H1 (cell line): ENCODE measurements at regions not wholly inside any gene's neighbourhood (a gene's known extent, or its start where the extent isn't known, plus 50 kb on each side); places are given as distances from the start of the nearest gene placed in this dataset.

Experiments
- CTCF ChIA-PET: fragments of 300-600 bp; sonication (Branson Sonifier 250); formaldehyde crosslinking; loops from one replicate; lab custom pipeline; 2021; ENCODE audit not compliant: partially characterized antibody; lab: Charles Lee
- POLR2A ChIA-PET: fragments of 300-600 bp; sonication (Branson Sonifier 250); formaldehyde crosslinking; loops from one replicate; lab custom pipeline; 2021; ENCODE audit warnings: inconsistent platforms; ENCODE audit not compliant: partially characterized antibody; lab: Charles Lee
- DNase-seq, 2 experiments: peaks; one replicate each; pipeline versions ENCODE4 v3.0.0 to v3.0.0-alpha.2; 2010 to 2022; ENCODE audit warnings: low spot score in 2 of 2, low read depth in 1 of 2, mixed read lengths in 1 of 2
- FAIRE-seq: peaks from 2 replicates; lab custom pipeline; 2011; peaks lifted over from hg19 to GRCh38; lab: Jason Lieb, UNC
- H2AFZ ChIP-seq: 2 replicates; pipeline ENCODE4 v1.8.1; 2012; ENCODE audit warnings: low read length, inconsistent platforms
- H2AK5ac ChIP-seq: 2 replicates; pipeline ENCODE4 v1.6.1; 2013; ENCODE audit warnings: low read depth, low read length
- H2BK120ac ChIP-seq: replicated peaks from 2 replicates; pipeline ENCODE3; 2013; ENCODE audit warnings: low read depth, low read length, inconsistent platforms
- H2BK12ac ChIP-seq: 2 replicates; pipeline ENCODE4 v1.6.1; 2013; ENCODE audit warnings: low read depth, low read length
- H2BK15ac ChIP-seq: 2 replicates; pipeline ENCODE4 v1.6.1; 2013; ENCODE audit warnings: low read length
- H2BK20ac ChIP-seq: 2 replicates; pipeline ENCODE4 v1.6.1; 2013; ENCODE audit warnings: low read length
- H2BK5ac ChIP-seq: 2 replicates; pipeline ENCODE4 v1.6.1; 2013; ENCODE audit warnings: low read depth, low read length
- H3K14ac ChIP-seq: 2 replicates; pipeline ENCODE4 v1.6.1; 2013; ENCODE audit warnings: inconsistent platforms; ENCODE audit not compliant: insufficient read length
- H3K18ac ChIP-seq: 2 replicates; pipeline ENCODE4 v1.6.1; 2013; ENCODE audit warnings: low read length; ENCODE audit errors: extremely low read depth
- H3K23ac ChIP-seq: 2 replicates; pipeline ENCODE4 v1.6.1; 2013; ENCODE audit warnings: inconsistent platforms; ENCODE audit not compliant: insufficient read length
- H3K23me2 ChIP-seq: 2 replicates; pipeline ENCODE4 v1.6.1; 2013; ENCODE audit warnings: low read depth, low read length
- H3K27ac ChIP-seq: 2 replicates; pipeline ENCODE4 v1.6.1; 2011; ENCODE audit warnings: low read depth, low read length, inconsistent platforms
- H3K27me3 ChIP-seq, 4 experiments: replicated peaks in 1 of 4; 1 replicate in 1 of 4; 2 replicates in 3 of 4; pipeline versions ENCODE4 v1.6.1 to v1.8.1; 2011 to 2013; ENCODE audit warnings: low read length in 3 of 4, mild to moderate bottlenecking in 3 of 4, inconsistent platforms in 2 of 4, mixed read lengths in 2 of 4, moderate library complexity in 1 of 4; ENCODE audit not compliant: control insufficient read depth in 3 of 4, insufficient read depth in 3 of 4; ENCODE audit errors: extremely low read depth in 1 of 4
- H3K36me3 ChIP-seq, 4 experiments: 2 replicates each; pipeline versions ENCODE4 v1.6.1 to v1.8.1; 2011 to 2013; ENCODE audit warnings: mild to moderate bottlenecking in 4 of 4, low read length in 3 of 4, moderate library complexity in 2 of 4, control low read depth in 1 of 4, inconsistent platforms in 1 of 4; ENCODE audit not compliant: insufficient read depth in 4 of 4, control insufficient read depth in 2 of 4
- H3K4ac ChIP-seq: replicated peaks from 2 replicates; pipeline ENCODE3; 2013; ENCODE audit warnings: low read length, low read depth, mixed read lengths, inconsistent platforms; ENCODE audit not compliant: insufficient read length
- H3K4me1 ChIP-seq, 4 experiments: replicated peaks in 1 of 4; 1 replicate in 1 of 4; 2 replicates in 3 of 4; pipeline versions ENCODE4 v1.6.1 to v1.8.1; 2011 to 2013; ENCODE audit warnings: low read length in 3 of 4, inconsistent platforms in 2 of 4, mixed read lengths in 1 of 4; ENCODE audit not compliant: insufficient read depth in 4 of 4, control insufficient read depth in 3 of 4
- H3K4me2 ChIP-seq, 2 experiments: 2 replicates each; pipeline versions ENCODE4 v1.6.1 to v1.8.1; 2011 to 2013; ENCODE audit warnings: low read depth in 2 of 2, low read length in 2 of 2, control low read depth in 1 of 2, inconsistent platforms in 1 of 2, mild to moderate bottlenecking in 1 of 2; ENCODE audit not compliant: insufficient read depth in 1 of 2
- H3K4me3 ChIP-seq, 4 experiments: fragments of 200-600, 300-600 bp in 1 of 4; sonication (generic), shearing (Covaris generic), sonication (Bioruptor Twin) in 1 of 4; 2 replicates each; pipeline versions ENCODE4 v1.5.1 to v1.8.1; 2011 to 2016; ENCODE audit warnings: low read length in 4 of 4, low read depth in 3 of 4, control low read depth in 2 of 4, inconsistent platforms in 2 of 4, mild to moderate bottlenecking in 2 of 4, mixed read lengths in 1 of 4, moderate library complexity in 1 of 4; ENCODE audit not compliant: insufficient read depth in 2 of 4; ENCODE audit errors: extremely low read depth in 1 of 4
- H3K56ac ChIP-seq: replicated peaks from 2 replicates; pipeline ENCODE3; 2013; ENCODE audit warnings: low read depth, mild to moderate bottlenecking, mixed read lengths, low read length, inconsistent platforms; ENCODE audit not compliant: insufficient read length
- H3K79me1 ChIP-seq: 2 replicates; pipeline ENCODE4 v1.6.1; 2013; ENCODE audit warnings: low read depth, low read length, control low read depth
- H3K79me2 ChIP-seq, 2 experiments: 2 replicates each; pipeline versions ENCODE4 v1.6.1 to v1.8.1; 2012 to 2013; ENCODE audit warnings: low read length in 2 of 2, mild to moderate bottlenecking in 2 of 2, inconsistent platforms in 1 of 2; ENCODE audit not compliant: insufficient read depth in 2 of 2, control insufficient read depth in 1 of 2
- H3K9ac ChIP-seq, 4 experiments: replicated peaks in 1 of 4; 1 replicate in 1 of 4; 2 replicates in 3 of 4; pipeline versions ENCODE4 v1.6.1 to v1.8.1; 2011 to 2013; ENCODE audit warnings: low read depth in 3 of 4, low read length in 3 of 4, control low read depth in 2 of 4, mild to moderate bottlenecking in 2 of 4, moderate library complexity in 2 of 4, inconsistent platforms in 1 of 4; ENCODE audit errors: extremely low read depth in 1 of 4
- H3K9me3 ChIP-seq, 2 experiments: 2 replicates each; pipeline versions ENCODE4 v1.6.1 to v1.8.1; 2012 to 2013; ENCODE audit warnings: mild to moderate bottlenecking in 2 of 2, moderate library complexity in 2 of 2, control low read depth in 1 of 2, inconsistent platforms in 1 of 2, low read depth in 1 of 2, low read length in 1 of 2, mixed read lengths in 1 of 2; ENCODE audit not compliant: insufficient read depth in 2 of 2
- H4K20me1 ChIP-seq, 2 experiments: replicated peaks in 1 of 2; 2 replicates each; pipeline versions ENCODE3 to v1.8.1; 2011 to 2013; ENCODE audit warnings: inconsistent platforms in 2 of 2, low read length in 2 of 2, mild to moderate bottlenecking in 1 of 2; ENCODE audit not compliant: insufficient read depth in 2 of 2, control insufficient read depth in 1 of 2
- H4K5ac ChIP-seq: 2 replicates; pipeline ENCODE4 v1.6.1; 2013; ENCODE audit warnings: low read length, low read depth, mixed read lengths, inconsistent platforms; ENCODE audit not compliant: insufficient read length
- H4K8ac ChIP-seq: 2 replicates; pipeline ENCODE4 v1.8.0; 2013; ENCODE audit warnings: mild to moderate bottlenecking, moderate library complexity, low read length, inconsistent platforms; ENCODE audit not compliant: insufficient read depth; ENCODE audit errors: extremely low read depth
- H4K91ac ChIP-seq: replicated peaks from 2 replicates; pipeline ENCODE3; 2013; ENCODE audit warnings: low read length, mixed read lengths, inconsistent platforms; ENCODE audit not compliant: insufficient read length
- EZH2 ChIP-seq: fragments of 200-600 bp; sonication (generic); IDR thresholded peaks from 2 replicates; pipeline ENCODE4 v1.7.1; 2012; ENCODE audit warnings: low read depth, mild to moderate bottlenecking, moderate library complexity, low read length, inconsistent platforms; ENCODE audit not compliant: severe bottlenecking
- HDAC2 ChIP-seq, 2 experiments: fragments of 300-600 bp in 1 of 2; sonication (generic) in 1 of 2; IDR thresholded peaks; 2 replicates each; pipeline ENCODE4 v1.6.1; 2011 to 2012; ENCODE audit warnings: low read depth in 2 of 2, low read length in 2 of 2, mild to moderate bottlenecking in 2 of 2, moderate library complexity in 2 of 2, borderline replicate concordance in 1 of 2, inconsistent platforms in 1 of 2
- KDM4A ChIP-seq: IDR thresholded peaks from one replicate; pipeline ENCODE4 v1.7.1; 2012; ENCODE audit warnings: low read depth, mild to moderate bottlenecking, moderate library complexity, low read length, inconsistent platforms; ENCODE audit not compliant: severe bottlenecking
- WGBS, 2 experiments: shearing (Covaris generic) in 1 of 2; methylation state at CpG; one replicate each; pipeline versions ENCODE4 v1.1.6 to v1.1.7; 2013 to 2015; ENCODE audit warnings: low lambda C conversion rate in 2 of 2, mixed read lengths in 2 of 2, inconsistent platforms in 1 of 2, low coverage in 1 of 2, missing lambda C conversion rate in 1 of 2; ENCODE audit not compliant: insufficient replicate concordance in 2 of 2, insufficient coverage in 1 of 2, insufficient read length in 1 of 2; ENCODE audit errors: extremely low coverage in 1 of 2, missing lambda C conversion rate in 1 of 2; 5-methylcytosine and 5-hydroxymethylcytosine counted together

DNA sequence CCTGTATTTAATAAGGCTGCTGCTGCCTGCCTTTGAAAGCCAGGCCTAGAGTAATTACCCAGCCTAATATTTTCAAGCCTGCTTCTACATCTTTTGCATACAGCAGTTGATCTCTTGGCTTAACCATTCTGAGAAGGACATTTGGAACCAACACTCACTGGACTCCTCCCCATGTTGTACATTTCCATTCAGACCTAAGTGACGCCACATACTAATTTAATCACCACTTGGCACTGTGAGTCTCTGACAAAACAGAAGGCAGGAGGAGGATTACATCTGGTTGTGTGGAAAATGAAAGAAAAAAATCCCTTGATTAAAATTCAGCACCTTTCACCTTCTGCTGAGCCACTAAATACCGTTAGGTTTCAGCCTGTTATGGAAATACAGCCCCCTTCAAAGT, 102.2 kb upstream of the ARRDC4 start:
- H2BK5ac ChIP-seq, result no peak overlapping the region
- H3K9ac ChIP-seq, result no peak overlapping the region
- no peak overlapping the region for H4K91ac ChIP-seq
- no peak overlapping the region for H3K23ac ChIP-seq
- H2BK120ac ChIP-seq, result no peak overlapping the region
- no peaks in the 10 kb centered on the region for H4K20me1 ChIP-seq
- no peaks in the 10 kb centered on the region for H3K4me1 ChIP-seq
- no peak overlapping the region for H2BK15ac ChIP-seq
- no peak overlapping the region for H4K5ac ChIP-seq
- H3K27ac ChIP-seq, result no peak overlapping the region
- no peak overlapping the region for H2AK5ac ChIP-seq
- H3K18ac ChIP-seq, result no peak overlapping the region
- POLR2A ChIA-PET, result no interaction called here
- no peaks in the 10 kb centered on the region for H3K36me3 ChIP-seq
- H4K8ac ChIP-seq, result no peak overlapping the region
- no peak overlapping the region for H2BK12ac ChIP-seq
- H3K14ac ChIP-seq, result no peak overlapping the region
- FAIRE-seq, result no peak
- 97% methylated on average over 2 of the region's 2 CpGs; no CpG with 5 or more reads in 1 of the 2 experiments for WGBS, 2 experiments
- no peak for DNase-seq
- no peaks in the 10 kb centered on the region for H3K23me2 ChIP-seq
- H2AFZ ChIP-seq, result no peak overlapping the region
- H3K27me3 ChIP-seq, result peaks cover 0 to 1% (median 0%) of the 10 kb centered on the region in 4 experiments; a peak in 1 of 7 replicates
- H3K9me3 ChIP-seq, result no peaks in the 10 kb centered on the region
- no peaks in the 10 kb centered on the region for H3K79me2 ChIP-seq
- no peak overlapping the region for H3K56ac ChIP-seq
- no peak overlapping the region for H3K4me2 ChIP-seq
- H3K4ac ChIP-seq, result no peak overlapping the region
- H3K79me1 ChIP-seq, result no peaks in the 10 kb centered on the region
- CTCF ChIA-PET, result interaction anchor here (0.6 to 0.8 kb wide), 2 partner anchors 67 to 384 kb away, joined by 3 read pairs; no protein-coding TSS in a partner anchor
- no peak overlapping the region for H2BK20ac ChIP-seq
- no peak overlapping the region for H3K4me3 ChIP-seq
- TF ChIP-seq KDM4A (no peak), HDAC2 (IDR thresholded peaks at IDR 0.05; ENCODE audit: borderline replicate concordance in 1 of 2, low read depth in 2 of 2, low read length in 2 of 2) (no peak), EZH2 (no peak)
